SIG-M5 treated with dmso at 0.1 percent for 504 hours (cell line): ENCODE measurements at regions not wholly inside any gene's neighbourhood (a gene's known extent, or its start where the extent isn't known, plus 50 kb on each side); places are given as distances from the start of the nearest gene placed in this dataset.
"Not testable (repeated sequence)": the region's sequence is repeated elsewhere in the genome, so short reads cannot be mapped to it uniquely, and the experiment has no call there.

ENCODE experiments used
- DNase-seq: peaks from one replicate; lab custom pipeline; 2025; ENCODE audit not compliant: unreplicated experiment; lab: John Stamatoyannopoulos, UW

DNA sequence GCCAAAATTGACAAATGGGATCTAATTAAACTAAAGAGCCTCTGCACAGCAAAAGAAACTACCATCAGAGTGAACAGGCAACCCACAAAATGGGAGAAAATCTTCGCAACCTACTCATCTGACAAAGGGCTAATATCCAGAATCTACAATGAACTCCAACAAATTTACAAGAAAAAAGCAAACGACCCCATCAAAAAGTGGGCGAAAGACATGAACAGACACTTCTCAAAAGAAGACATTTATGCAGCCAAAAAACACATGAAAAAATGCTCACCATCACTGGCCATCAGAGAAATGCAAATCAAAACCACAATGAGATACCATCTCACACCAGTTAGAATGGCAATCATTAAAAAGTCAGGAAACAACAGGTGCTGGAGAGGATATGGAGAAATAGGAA is 261.4 kb upstream of the HNRNPA3 start:
- not testable (repeated sequence) for DNase-seq

DNA sequence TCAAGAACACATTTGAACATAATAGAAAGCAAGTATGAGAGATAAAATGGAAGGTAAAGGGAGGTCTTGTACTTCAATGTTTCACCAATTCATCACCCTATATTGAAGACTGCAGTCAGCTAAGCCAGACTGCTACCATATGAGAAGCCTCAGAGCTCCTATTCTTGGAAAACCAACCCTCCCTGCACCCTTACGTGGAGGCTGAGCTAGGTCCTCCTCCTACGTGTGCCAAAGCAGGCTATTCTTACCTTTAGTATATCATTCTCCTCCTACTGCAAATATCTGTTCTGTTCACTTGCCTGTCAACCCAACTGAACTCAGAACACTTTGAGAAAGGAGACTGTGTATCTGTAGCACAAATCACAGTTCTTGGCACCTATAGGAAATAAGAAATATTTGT is 255.8 kb upstream of the HNRNPA3 start:
- DNase-seq, result no peak

DNA sequence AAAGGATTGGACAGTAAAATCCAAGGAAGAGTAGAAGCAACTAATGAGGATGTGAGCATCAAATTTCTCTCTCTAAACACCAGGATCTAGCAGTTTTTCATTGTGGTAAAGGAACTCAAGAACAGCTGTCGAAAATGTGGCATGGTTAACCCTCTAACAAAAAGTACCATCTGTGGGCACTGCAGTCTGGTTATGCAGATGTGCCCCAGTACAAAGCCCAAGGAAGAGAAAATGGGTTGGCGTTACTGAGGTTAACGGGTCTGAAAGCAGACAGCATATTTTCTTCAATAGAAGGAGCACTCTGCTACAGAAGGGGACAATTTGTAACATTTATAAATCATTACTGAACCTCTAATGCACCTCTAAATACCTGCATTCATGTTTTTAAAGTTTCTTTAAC is 253.0 kb upstream of the HNRNPA3 start:
- DNase-seq, result no peak

DNA sequence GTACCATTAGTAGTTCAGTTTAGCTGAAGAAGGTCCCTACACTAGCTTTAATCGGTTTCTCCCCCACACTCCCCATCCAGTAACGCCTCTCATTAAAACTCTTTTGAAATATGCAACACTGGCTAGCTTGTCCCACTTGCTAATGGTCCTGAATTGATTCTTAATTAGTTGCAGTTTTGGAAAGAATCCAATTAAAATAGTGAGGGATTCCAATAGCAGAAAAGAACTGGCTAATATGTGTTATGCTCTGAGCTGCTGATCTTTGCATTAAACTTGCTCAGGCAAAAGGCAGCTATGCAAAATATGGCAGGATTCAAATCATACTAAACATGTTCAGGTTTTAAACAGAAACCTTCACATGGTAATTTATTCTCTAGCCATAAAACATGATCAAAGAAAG is 252.5 kb upstream of the HNRNPA3 start:
- DNase-seq, result no peak

DNA sequence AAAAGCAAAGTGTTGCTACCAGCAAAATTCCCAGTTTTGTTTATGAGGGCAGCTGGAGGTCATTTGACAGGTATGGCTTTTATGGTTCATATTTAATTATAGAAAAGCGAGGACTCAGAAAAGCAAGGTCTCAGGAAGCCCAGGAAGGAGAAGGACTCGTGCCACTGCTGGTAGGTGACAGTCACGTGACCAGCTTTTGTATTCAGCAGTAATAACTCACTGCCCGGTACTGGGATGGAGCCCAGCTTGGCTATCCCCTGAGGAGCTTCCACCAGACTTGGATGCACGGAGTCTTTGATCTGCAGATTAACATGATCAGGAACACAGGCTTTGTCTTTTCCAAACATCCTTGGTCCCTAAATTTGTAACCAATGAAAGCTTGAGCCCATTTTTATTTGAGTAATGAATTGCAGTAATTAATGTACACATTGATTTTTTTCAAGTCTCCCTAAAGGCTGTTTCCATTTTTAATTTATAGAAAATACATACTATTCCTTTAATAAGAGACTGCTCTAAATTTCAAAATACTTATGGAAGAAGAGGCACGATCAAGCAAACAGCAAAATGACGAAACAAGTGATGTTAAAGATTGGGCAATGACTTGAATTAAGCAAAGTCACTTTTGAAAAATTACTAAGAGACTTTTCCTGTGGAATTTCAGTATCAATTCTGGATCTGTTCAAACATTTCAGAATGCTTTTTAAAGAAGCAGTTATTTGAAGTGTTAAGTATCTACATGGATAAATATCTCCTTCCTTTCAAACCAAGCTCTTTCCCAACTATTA is 251.7 kb upstream of the HNRNPA3 start:
- DNase-seq, result no peak

DNA sequence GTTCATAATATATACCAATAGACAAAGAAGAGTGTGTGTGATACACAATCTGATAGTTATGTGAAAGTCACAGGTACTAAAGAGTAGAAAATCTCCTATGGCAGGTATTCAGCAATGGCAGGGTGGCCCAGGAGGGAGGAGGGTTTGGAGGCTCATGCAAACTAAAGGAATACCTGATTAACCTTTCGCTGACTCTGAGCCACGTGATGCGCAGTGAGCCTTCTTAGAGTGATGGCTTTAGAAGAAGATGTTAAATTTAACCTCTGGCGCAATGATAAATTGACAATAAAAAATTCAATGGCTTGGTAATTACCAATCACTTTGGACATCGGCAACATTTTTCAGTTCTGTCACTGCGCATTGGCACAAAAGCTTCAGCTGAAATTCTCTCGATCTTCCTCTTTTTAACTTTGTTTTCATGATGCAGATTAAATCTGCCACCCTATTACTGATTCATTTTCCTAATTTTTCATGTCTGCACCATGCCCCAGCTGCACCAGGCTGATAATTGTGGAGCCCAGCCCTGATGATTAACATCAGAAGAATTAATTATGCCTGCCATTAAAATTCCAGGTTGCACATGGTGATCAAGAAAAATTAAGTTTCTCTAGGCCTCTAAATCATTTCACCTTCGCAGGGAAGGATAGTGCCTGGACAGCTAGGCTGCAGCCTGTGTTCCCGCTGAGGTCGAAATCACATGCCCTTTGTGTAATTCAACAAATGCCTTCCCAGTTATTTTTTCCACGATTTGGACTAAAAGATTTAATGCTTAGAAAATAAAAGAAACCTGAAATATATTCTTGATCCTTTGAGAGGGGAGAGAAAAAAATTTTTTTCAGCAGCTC is 250.6 kb upstream of the HNRNPA3 start:
- DNase-seq, result no peak

DNA sequence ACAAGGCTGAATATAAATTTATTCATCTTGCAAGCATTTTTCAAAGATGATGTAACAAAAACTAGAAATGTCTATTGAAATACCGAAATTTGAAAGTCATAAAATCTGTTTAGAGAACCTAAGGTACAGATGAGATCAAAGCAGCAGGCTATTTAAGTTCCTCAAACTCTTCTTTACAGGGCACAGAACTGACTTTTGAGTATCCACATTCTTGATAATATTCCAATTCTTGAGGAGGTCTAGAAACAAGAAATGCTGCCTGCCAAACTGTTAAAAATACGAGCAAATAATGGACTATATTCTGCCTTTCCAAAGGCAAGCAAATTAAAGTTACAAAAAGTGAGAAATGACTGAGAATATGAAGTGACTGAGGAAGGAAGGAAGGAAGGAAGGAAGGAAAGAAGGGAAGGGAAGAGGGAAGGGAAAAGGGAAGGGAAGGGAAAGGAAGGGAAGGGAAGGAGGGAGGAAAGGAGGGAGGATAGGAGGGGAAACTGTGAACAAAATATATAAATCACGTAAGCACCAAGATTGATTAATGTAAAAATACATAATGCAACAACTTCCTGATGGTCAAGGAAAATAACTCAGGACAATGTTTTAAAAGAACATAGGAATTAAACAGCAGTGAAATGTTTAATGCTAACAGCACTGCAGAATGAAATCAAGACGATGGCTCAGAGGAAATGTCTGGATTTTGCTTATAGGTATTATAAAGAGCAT is 248.9 kb upstream of the HNRNPA3 start:
- DNase-seq, result no peak

DNA sequence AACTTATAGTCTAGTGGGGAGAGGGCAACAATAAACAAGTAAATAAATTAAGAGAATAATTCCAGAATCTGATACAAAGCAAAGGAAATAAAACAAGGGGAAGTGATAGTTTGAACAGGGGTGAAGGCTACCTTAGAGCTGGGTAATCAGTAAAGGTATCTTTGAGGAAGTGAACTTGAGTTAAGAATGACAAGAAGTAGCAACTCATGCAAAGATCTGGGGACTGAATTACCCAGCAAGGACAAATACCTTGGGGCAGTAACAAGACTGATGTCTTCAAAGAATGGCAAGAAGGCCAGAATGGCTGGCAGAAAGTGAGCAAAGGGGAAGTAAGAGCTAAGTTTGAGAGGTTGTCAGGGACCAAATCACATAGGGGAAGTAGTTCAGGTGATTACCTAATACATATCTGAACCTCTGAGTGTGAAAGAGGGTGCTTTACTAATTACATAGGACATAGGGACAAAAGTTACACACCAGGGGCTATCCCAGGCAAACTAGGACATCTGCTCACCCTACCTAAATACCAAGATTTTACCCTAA is 244.6 kb upstream of the HNRNPA3 start:
- DNase-seq, result no peak

DNA sequence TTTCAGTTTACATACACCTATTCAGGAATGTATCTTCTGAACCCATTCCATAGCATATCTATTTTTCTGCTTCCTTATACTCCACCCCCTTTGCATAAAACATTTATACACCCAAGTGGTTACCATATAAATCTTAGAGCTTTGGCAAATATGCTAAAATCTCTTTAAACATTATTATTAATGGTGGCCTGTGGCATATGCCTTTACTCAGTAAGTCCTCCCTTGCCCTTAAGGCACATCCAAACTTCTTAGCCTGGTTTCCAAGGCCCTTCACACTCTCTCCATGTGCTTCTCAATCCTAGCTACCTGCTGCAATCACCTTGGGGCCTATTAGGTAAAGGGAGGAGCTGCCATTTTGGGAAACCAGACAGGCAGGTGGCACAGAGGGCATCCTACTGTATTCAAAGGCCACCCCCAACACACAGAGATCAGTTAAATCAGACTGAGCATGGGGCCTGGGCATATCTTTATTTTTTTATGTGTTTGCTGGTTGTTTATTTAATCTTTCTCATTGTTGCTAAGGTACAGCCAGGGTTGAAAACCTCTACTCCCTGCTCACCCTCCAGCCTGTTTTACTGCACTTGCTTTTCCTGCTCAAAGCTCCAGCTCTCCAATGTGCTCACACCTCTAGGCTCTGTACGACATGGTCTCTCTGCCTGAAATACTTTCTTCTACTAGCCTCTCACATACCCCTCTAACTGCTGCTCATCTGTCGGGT is 242.8 kb upstream of the HNRNPA3 start:
- DNase-seq, result no peak

DNA sequence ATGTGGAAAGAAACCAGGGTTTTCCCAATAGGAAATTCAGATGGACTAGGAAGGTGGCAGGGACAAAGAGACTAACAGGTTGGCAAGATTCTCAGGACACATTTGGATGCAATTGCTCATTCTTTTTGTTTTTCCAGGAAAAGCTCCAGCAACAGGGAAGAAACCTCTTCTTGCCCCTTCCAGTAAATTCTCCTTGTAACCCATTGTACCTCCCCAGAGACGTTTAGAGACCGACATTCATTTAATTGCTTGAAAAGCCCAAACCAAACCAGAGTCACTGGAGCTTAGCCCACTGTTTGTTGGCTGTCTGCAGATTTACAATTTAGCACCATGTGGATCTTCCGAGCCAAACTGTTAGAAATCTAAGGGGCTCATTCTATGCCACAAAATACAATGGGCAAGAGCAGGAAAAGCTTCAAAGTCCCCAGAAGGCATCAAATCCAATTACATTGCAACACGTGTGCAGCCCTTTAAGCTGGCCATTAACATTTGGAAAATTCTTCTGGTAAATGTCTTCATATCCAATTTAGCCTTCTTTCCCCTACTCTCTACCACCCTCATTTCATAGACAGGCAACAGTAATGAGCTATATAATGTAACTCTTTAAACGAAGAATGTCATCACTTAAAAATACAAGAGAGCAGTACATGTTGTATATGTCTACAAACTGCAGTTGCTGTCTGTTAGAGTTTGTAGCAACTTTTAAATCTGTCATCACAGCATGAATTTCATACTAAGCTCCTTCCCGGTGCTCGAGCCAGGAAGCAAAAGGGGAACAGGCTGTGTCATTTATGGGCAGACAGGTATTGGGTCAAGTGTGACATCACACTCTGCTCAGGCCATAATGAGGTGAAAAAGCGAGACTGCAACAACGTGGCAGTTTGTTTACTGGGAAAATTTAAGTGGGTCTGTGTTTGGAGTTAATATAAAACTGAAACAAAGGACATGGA is 235.6 kb upstream of the HNRNPA3 start:
- no peak for DNase-seq

DNA sequence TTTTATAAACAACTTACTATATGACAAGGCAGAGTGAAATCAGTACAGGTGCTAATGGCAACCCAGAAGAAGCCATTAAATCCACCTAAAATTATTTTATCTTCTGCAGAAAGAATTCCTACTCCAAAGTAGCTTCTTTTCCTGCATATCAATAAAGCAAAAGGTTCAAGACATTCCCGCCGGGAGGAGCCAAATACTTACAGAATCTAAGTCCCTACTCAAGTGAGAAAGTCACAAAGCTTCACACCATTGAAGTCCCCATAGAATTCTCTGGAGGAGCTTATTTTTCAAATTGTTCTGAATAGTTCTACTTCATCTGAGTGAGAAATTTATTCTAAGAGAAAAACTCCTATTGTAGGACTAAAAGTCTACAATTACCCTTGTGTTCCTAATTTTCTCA is 233.7 kb upstream of the HNRNPA3 start:
- no peak for DNase-seq

DNA sequence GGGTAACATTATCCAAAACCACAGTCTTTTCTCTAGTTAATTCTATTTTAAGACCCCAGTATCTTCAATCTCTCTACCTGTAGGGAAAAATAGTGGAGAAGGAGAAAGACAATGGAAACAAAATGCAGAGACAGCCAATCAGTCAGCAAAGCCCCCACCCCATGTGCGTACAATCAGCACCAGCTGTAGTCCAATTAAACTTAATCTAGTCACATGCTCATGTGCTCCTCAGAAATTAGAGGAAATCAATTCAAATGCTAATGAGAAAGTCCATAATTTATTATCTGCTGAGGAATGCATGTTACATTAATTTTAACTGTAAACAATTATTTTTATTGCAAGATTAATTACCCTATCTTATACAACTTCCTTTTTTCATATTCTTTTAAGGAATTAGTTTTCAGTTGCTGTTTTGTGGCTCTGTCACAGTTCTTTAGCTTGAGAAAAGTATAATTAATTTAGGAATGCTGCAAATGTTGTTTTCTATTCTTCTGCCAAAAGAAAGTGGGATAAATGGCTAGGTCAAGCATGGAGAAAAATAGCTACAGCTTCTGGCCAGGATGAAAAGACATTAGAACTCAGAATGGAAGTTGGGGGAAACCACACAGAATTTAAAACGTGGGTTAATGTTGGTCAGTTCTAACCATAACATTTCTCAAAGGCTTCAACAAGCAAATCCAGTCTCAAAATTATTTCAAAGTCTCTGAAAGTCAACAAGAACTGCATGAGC is 232.4 kb upstream of the HNRNPA3 start:
- DNase-seq, result no peak

DNA sequence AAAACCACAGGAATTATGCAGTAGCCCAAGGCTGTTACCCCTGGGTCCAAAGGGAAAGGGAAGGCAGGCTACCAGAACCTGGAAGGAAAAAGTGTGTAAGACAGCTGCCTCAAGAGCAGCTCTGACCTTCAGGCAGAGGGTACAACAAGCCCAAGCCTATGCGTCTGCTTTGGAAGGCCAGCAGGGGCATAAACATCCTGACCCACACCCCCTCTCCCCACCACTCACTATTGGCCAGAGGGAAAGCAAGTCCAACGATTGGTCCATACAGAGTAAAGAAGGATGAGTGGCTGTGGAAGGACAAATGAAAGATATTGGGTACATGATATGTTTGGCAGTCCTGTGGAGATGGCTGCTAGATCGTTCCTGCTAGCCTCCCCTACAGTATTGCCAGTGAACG is 227.6 kb upstream of the HNRNPA3 start:
- DNase-seq, result no peak

DNA sequence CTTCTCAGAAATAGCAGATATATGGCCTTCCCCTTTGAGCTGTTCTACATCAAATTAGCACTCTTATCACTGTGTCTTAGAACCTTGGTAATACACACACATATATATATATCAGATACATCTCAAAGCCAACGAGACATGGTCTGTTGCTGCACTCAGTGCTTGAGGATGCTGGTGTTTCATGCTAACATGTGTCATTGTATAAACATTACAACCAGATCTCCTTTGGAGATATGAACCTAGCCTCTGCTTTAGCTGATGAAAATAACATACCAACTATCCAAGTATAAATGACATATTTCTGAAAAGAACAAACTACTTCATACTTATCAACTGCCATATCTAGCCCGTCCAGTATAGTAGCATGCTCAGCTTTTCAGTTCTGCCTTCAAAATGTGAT is 226.7 kb upstream of the HNRNPA3 start:
- no peak for DNase-seq

DNA sequence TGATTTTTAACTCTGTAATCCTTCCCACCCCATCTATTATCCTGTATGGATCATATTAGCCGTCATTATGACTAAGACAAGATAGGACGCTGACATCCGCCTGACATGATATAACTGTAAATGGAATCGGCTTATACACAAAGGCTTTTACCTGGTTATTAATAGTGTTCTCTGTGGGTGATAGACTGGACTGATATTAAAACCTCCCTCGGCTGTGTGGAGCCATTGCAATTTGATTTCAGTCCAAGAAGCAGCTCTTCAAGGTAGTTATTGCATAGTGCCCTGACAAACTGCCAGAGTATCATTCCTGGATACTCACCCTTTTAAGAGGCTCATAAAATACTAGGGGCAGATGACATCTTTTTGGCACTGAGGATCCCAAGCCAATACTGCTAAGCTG is 226.1 kb upstream of the HNRNPA3 start:
- no peak for DNase-seq

DNA sequence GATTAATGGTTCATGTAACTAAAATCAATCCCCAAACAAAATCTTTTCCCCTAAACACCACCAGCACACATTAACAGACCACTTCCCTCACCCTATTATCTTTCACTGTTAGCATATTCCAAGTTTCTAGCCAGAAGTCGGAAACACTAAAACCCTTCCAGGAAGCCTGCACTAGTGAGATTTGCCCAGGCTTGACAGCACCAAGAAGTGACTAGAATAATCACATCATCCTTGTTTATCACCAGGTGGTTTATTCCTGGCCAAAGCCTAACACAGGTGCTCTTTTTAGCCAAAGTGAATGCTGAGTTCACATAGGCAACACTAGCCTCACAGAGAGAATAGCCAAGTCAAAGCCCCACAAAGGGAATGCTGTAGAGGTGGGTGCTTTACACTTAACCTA is 221.2 kb upstream of the HNRNPA3 start:
- no peak for DNase-seq

DNA sequence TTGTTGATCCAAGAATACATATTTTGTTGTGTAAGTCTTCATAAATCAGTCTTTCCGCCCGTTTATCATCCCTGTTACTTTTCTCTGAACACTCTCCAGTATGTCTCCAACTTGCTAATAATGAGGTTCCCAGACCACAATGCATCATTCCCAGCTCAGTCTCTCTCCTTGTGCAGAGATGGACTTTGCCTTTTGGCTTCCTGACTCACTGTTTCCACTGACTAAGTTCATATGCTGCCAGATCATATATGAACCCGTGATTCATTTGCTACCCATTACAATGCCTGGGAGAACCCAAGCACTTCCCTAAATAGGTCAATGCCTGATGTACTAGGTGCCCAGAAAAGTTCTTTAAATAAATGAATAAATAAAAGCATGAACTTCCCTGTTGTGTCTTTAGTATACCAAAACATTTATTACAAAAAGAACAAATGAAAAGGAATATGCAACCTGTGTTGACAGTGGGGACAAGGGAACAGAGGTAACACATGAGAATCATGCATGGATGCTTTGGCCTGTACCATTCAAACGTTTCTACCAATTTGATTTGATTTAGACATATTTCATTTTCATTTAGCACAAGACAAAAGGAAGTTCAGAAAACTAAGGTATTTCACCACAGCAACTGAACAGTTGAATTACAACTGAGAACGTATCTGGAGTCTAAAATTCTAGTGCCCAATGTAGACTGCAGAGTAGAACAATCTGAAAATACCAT is 215.4 kb upstream of the HNRNPA3 start:
- DNase-seq, result no peak

DNA sequence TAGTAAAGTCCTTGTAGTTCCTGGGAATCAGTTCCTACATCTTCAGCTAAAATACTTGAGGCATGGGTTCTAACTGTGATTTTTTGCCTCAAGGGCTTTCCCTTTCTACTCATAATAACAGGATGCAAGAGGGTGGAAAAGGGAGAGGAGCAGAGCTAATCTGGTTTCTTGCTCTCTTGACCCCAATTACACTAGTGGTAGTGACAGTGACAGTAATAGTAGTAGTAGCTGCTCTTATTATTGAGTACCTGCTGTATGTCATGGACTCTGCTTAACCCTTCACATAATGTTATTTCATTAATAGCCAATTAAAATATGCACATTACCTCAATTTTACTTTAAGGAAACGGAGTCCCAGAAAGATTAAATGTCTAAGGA is 214.8 kb upstream of the HNRNPA3 start:
- no peak for DNase-seq

DNA sequence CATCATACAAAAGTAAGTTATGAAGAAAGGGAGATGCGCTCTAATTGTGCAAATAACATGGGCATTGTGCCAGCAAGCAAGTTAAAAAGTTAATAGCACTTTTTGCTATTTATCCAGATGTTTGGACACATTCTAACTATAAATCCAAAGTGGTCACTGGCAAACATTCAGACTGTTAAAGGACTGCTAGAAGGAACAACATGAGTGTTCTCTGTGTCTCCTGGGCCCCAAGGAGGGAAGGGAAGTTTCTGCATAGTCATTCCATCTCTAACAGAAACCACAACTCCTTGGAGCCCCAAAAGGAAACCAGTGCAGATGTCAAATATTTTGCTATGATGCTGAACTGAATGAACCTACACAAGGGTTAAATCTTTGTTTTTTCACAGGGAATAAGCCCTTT is 213.3 kb upstream of the HNRNPA3 start:
- no peak for DNase-seq
